H1 (cell line): ENCODE measurements at regions not wholly inside any gene's neighbourhood (a gene's known extent, or its start where the extent isn't known, plus 50 kb on each side); places are given as distances from the start of the nearest gene placed in this dataset.

Experiments
- CTCF ChIA-PET: fragments of 300-600 bp; sonication (Branson Sonifier 250); formaldehyde crosslinking; loops from one replicate; lab custom pipeline; 2021; ENCODE audit not compliant: partially characterized antibody; lab: Charles Lee
- POLR2A ChIA-PET: fragments of 300-600 bp; sonication (Branson Sonifier 250); formaldehyde crosslinking; loops from one replicate; lab custom pipeline; 2021; ENCODE audit warnings: inconsistent platforms; ENCODE audit not compliant: partially characterized antibody; lab: Charles Lee
- DNase-seq, 2 experiments: peaks; one replicate each; pipeline versions ENCODE4 v3.0.0 to v3.0.0-alpha.2; 2010 to 2022; ENCODE audit warnings: low spot score in 2 of 2, low read depth in 1 of 2, mixed read lengths in 1 of 2
- FAIRE-seq: peaks from 2 replicates; lab custom pipeline; 2011; peaks lifted over from hg19 to GRCh38; lab: Jason Lieb, UNC
- H2AFZ ChIP-seq: 2 replicates; pipeline ENCODE4 v1.8.1; 2012; ENCODE audit warnings: low read length, inconsistent platforms
- H2AK5ac ChIP-seq: 2 replicates; pipeline ENCODE4 v1.6.1; 2013; ENCODE audit warnings: low read depth, low read length
- H2BK120ac ChIP-seq: replicated peaks from 2 replicates; pipeline ENCODE3; 2013; ENCODE audit warnings: low read depth, low read length, inconsistent platforms
- H2BK12ac ChIP-seq: 2 replicates; pipeline ENCODE4 v1.6.1; 2013; ENCODE audit warnings: low read depth, low read length
- H2BK15ac ChIP-seq: 2 replicates; pipeline ENCODE4 v1.6.1; 2013; ENCODE audit warnings: low read length
- H2BK20ac ChIP-seq: 2 replicates; pipeline ENCODE4 v1.6.1; 2013; ENCODE audit warnings: low read length
- H2BK5ac ChIP-seq: 2 replicates; pipeline ENCODE4 v1.6.1; 2013; ENCODE audit warnings: low read depth, low read length
- H3K14ac ChIP-seq: 2 replicates; pipeline ENCODE4 v1.6.1; 2013; ENCODE audit warnings: inconsistent platforms; ENCODE audit not compliant: insufficient read length
- H3K18ac ChIP-seq: 2 replicates; pipeline ENCODE4 v1.6.1; 2013; ENCODE audit warnings: low read length; ENCODE audit errors: extremely low read depth
- H3K23ac ChIP-seq: 2 replicates; pipeline ENCODE4 v1.6.1; 2013; ENCODE audit warnings: inconsistent platforms; ENCODE audit not compliant: insufficient read length
- H3K23me2 ChIP-seq: 2 replicates; pipeline ENCODE4 v1.6.1; 2013; ENCODE audit warnings: low read depth, low read length
- H3K27ac ChIP-seq: 2 replicates; pipeline ENCODE4 v1.6.1; 2011; ENCODE audit warnings: low read depth, low read length, inconsistent platforms
- H3K27me3 ChIP-seq, 4 experiments: replicated peaks in 1 of 4; 1 replicate in 1 of 4; 2 replicates in 3 of 4; pipeline versions ENCODE4 v1.6.1 to v1.8.1; 2011 to 2013; ENCODE audit warnings: low read length in 3 of 4, mild to moderate bottlenecking in 3 of 4, inconsistent platforms in 2 of 4, mixed read lengths in 2 of 4, moderate library complexity in 1 of 4; ENCODE audit not compliant: control insufficient read depth in 3 of 4, insufficient read depth in 3 of 4; ENCODE audit errors: extremely low read depth in 1 of 4
- H3K36me3 ChIP-seq, 4 experiments: 2 replicates each; pipeline versions ENCODE4 v1.6.1 to v1.8.1; 2011 to 2013; ENCODE audit warnings: mild to moderate bottlenecking in 4 of 4, low read length in 3 of 4, moderate library complexity in 2 of 4, control low read depth in 1 of 4, inconsistent platforms in 1 of 4; ENCODE audit not compliant: insufficient read depth in 4 of 4, control insufficient read depth in 2 of 4
- H3K4ac ChIP-seq: replicated peaks from 2 replicates; pipeline ENCODE3; 2013; ENCODE audit warnings: low read length, low read depth, mixed read lengths, inconsistent platforms; ENCODE audit not compliant: insufficient read length
- H3K4me1 ChIP-seq, 4 experiments: replicated peaks in 1 of 4; 1 replicate in 1 of 4; 2 replicates in 3 of 4; pipeline versions ENCODE4 v1.6.1 to v1.8.1; 2011 to 2013; ENCODE audit warnings: low read length in 3 of 4, inconsistent platforms in 2 of 4, mixed read lengths in 1 of 4; ENCODE audit not compliant: insufficient read depth in 4 of 4, control insufficient read depth in 3 of 4
- H3K4me2 ChIP-seq, 2 experiments: 2 replicates each; pipeline versions ENCODE4 v1.6.1 to v1.8.1; 2011 to 2013; ENCODE audit warnings: low read depth in 2 of 2, low read length in 2 of 2, control low read depth in 1 of 2, inconsistent platforms in 1 of 2, mild to moderate bottlenecking in 1 of 2; ENCODE audit not compliant: insufficient read depth in 1 of 2
- H3K4me3 ChIP-seq, 4 experiments: fragments of 200-600, 300-600 bp in 1 of 4; sonication (generic), shearing (Covaris generic), sonication (Bioruptor Twin) in 1 of 4; 2 replicates each; pipeline versions ENCODE4 v1.5.1 to v1.8.1; 2011 to 2016; ENCODE audit warnings: low read length in 4 of 4, low read depth in 3 of 4, control low read depth in 2 of 4, inconsistent platforms in 2 of 4, mild to moderate bottlenecking in 2 of 4, mixed read lengths in 1 of 4, moderate library complexity in 1 of 4; ENCODE audit not compliant: insufficient read depth in 2 of 4; ENCODE audit errors: extremely low read depth in 1 of 4
- H3K56ac ChIP-seq: replicated peaks from 2 replicates; pipeline ENCODE3; 2013; ENCODE audit warnings: low read depth, mild to moderate bottlenecking, mixed read lengths, low read length, inconsistent platforms; ENCODE audit not compliant: insufficient read length
- H3K79me1 ChIP-seq: 2 replicates; pipeline ENCODE4 v1.6.1; 2013; ENCODE audit warnings: low read depth, low read length, control low read depth
- H3K79me2 ChIP-seq, 2 experiments: 2 replicates each; pipeline versions ENCODE4 v1.6.1 to v1.8.1; 2012 to 2013; ENCODE audit warnings: low read length in 2 of 2, mild to moderate bottlenecking in 2 of 2, inconsistent platforms in 1 of 2; ENCODE audit not compliant: insufficient read depth in 2 of 2, control insufficient read depth in 1 of 2
- H3K9ac ChIP-seq, 4 experiments: replicated peaks in 1 of 4; 1 replicate in 1 of 4; 2 replicates in 3 of 4; pipeline versions ENCODE4 v1.6.1 to v1.8.1; 2011 to 2013; ENCODE audit warnings: low read depth in 3 of 4, low read length in 3 of 4, control low read depth in 2 of 4, mild to moderate bottlenecking in 2 of 4, moderate library complexity in 2 of 4, inconsistent platforms in 1 of 4; ENCODE audit errors: extremely low read depth in 1 of 4
- H3K9me3 ChIP-seq, 2 experiments: 2 replicates each; pipeline versions ENCODE4 v1.6.1 to v1.8.1; 2012 to 2013; ENCODE audit warnings: mild to moderate bottlenecking in 2 of 2, moderate library complexity in 2 of 2, control low read depth in 1 of 2, inconsistent platforms in 1 of 2, low read depth in 1 of 2, low read length in 1 of 2, mixed read lengths in 1 of 2; ENCODE audit not compliant: insufficient read depth in 2 of 2
- H4K20me1 ChIP-seq, 2 experiments: replicated peaks in 1 of 2; 2 replicates each; pipeline versions ENCODE3 to v1.8.1; 2011 to 2013; ENCODE audit warnings: inconsistent platforms in 2 of 2, low read length in 2 of 2, mild to moderate bottlenecking in 1 of 2; ENCODE audit not compliant: insufficient read depth in 2 of 2, control insufficient read depth in 1 of 2
- H4K5ac ChIP-seq: 2 replicates; pipeline ENCODE4 v1.6.1; 2013; ENCODE audit warnings: low read length, low read depth, mixed read lengths, inconsistent platforms; ENCODE audit not compliant: insufficient read length
- H4K8ac ChIP-seq: 2 replicates; pipeline ENCODE4 v1.8.0; 2013; ENCODE audit warnings: mild to moderate bottlenecking, moderate library complexity, low read length, inconsistent platforms; ENCODE audit not compliant: insufficient read depth; ENCODE audit errors: extremely low read depth
- H4K91ac ChIP-seq: replicated peaks from 2 replicates; pipeline ENCODE3; 2013; ENCODE audit warnings: low read length, mixed read lengths, inconsistent platforms; ENCODE audit not compliant: insufficient read length
- NRF1 ChIP-seq: IDR thresholded peaks from 2 replicates; pipeline ENCODE4 v1.6.1; 2011; ENCODE audit warnings: mild to moderate bottlenecking, low read depth, low read length, improper control_type of control experiment
- RBBP5 ChIP-seq: IDR thresholded peaks from 2 replicates; pipeline ENCODE4 v1.7.1; 2012; ENCODE audit warnings: low read depth, mild to moderate bottlenecking, inconsistent platforms, low read length, moderate library complexity, borderline replicate concordance
- SIX5 ChIP-seq: IDR thresholded peaks from 2 replicates; pipeline ENCODE4 v1.6.1; 2011; ENCODE audit warnings: mild to moderate bottlenecking, low read depth, low read length
- WGBS, 2 experiments: shearing (Covaris generic) in 1 of 2; methylation state at CpG; one replicate each; pipeline versions ENCODE4 v1.1.6 to v1.1.7; 2013 to 2015; ENCODE audit warnings: low lambda C conversion rate in 2 of 2, mixed read lengths in 2 of 2, inconsistent platforms in 1 of 2, low coverage in 1 of 2, missing lambda C conversion rate in 1 of 2; ENCODE audit not compliant: insufficient replicate concordance in 2 of 2, insufficient coverage in 1 of 2, insufficient read length in 1 of 2; ENCODE audit errors: extremely low coverage in 1 of 2, missing lambda C conversion rate in 1 of 2; 5-methylcytosine and 5-hydroxymethylcytosine counted together

DNA sequence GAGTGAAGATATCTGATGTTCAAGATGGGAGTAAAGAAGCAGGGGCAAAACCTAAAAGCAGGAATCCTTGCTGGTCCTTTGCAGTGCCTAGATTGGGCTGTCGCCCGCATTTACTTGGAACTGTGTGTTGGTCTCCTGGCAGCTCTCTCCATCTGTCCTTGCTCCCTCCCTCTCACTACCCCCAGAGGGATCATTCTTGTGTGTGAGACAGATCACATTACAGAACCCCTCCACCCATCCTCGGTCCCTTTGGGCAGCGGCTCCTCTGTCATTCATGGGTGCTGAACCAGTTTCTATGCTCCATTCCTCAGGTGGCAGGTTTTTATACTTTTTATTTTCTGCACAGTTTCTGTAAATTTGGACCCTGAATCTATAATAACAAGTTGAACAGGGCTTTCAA lies 99.4 kb upstream of the MYOCD start:
- H2BK15ac ChIP-seq = no peak overlapping the region
- no peaks in the 10 kb centered on the region for H3K79me2 ChIP-seq
- H2AK5ac ChIP-seq = no peak overlapping the region
- H3K4ac ChIP-seq = no peak overlapping the region
- H2AFZ ChIP-seq = peak overlapping the region; percentile 98
- no peak overlapping the region for H2BK20ac ChIP-seq
- ChIA-PET CTCF (interaction anchor here (1.1 to 2.4 kb wide), 4 partner anchors 20 to 385 kb away, joined by 3 to 11 read pairs (median 7); no protein-coding TSS in a partner anchor), POLR2A (no interaction called here)
- no peak overlapping the region for H2BK120ac ChIP-seq
- H2BK5ac ChIP-seq = no peak overlapping the region
- no peak overlapping the region for H3K14ac ChIP-seq
- no peak overlapping the region for H4K5ac ChIP-seq
- no peaks in the 10 kb centered on the region for H4K20me1 ChIP-seq
- H3K79me1 ChIP-seq = no peaks in the 10 kb centered on the region
- 54% methylated on average over 4 of the region's 4 CpGs; no CpG with 5 or more reads in 1 of the 2 experiments for WGBS, 2 experiments
- no peaks in the 10 kb centered on the region for H3K27me3 ChIP-seq
- no peaks in the 10 kb centered on the region; the same call in 1 of the 2 replicates for H3K23me2 ChIP-seq
- H3K4me1 ChIP-seq = peaks cover 0 to 7% (median 5%) of the 10 kb centered on the region in 4 experiments; a peak in 4 of 7 replicates
- FAIRE-seq (peak; percentile 19), DNase-seq (peak in 1 of 2 experiments; percentile 3)
- H4K91ac ChIP-seq = no peak overlapping the region
- H2BK12ac ChIP-seq = no peak overlapping the region
- no peak overlapping the region for H3K23ac ChIP-seq
- H3K9ac ChIP-seq = no peak overlapping the region
- H3K18ac ChIP-seq = peak overlapping the region; percentile 24; the same call in 1 of the 2 replicates
- H3K9me3 ChIP-seq = no peaks in the 10 kb centered on the region
- no peak overlapping the region for H3K56ac ChIP-seq
- no peak overlapping the region for H4K8ac ChIP-seq
- H3K27ac ChIP-seq = no peak overlapping the region
- H3K4me2 ChIP-seq = peak overlapping the region in 1 of 2 experiments; percentile 37; a peak in 1 of 4 replicates
- TF ChIP-seq RBBP5 (no peak), NRF1 (no peak), SIX5 (0 out of 2 replicates have a peak, but pooled peaks have one; percentile 8)
- TF ChIP-seq, all 59 proteins: peak for 1
- no peak overlapping the region for H3K4me3 ChIP-seq
- H3K36me3 ChIP-seq = no peaks in the 10 kb centered on the region
